Suppressor macrophage (primary cell): ENCODE measurements at regions not wholly inside any gene's neighbourhood (a gene's known extent, or its start where the extent isn't known, plus 50 kb on each side); places are given as distances from the start of the nearest gene placed in this dataset.
"Not testable (repeated sequence)": the region's sequence is repeated elsewhere in the genome, so short reads cannot be mapped to it uniquely, and the experiment has no call there.

Source experiments
- DNase-seq, 4 experiments: peaks; one replicate each; pipeline ENCODE4 v3.0.0-alpha.2; 2020 to 2022

DNA sequence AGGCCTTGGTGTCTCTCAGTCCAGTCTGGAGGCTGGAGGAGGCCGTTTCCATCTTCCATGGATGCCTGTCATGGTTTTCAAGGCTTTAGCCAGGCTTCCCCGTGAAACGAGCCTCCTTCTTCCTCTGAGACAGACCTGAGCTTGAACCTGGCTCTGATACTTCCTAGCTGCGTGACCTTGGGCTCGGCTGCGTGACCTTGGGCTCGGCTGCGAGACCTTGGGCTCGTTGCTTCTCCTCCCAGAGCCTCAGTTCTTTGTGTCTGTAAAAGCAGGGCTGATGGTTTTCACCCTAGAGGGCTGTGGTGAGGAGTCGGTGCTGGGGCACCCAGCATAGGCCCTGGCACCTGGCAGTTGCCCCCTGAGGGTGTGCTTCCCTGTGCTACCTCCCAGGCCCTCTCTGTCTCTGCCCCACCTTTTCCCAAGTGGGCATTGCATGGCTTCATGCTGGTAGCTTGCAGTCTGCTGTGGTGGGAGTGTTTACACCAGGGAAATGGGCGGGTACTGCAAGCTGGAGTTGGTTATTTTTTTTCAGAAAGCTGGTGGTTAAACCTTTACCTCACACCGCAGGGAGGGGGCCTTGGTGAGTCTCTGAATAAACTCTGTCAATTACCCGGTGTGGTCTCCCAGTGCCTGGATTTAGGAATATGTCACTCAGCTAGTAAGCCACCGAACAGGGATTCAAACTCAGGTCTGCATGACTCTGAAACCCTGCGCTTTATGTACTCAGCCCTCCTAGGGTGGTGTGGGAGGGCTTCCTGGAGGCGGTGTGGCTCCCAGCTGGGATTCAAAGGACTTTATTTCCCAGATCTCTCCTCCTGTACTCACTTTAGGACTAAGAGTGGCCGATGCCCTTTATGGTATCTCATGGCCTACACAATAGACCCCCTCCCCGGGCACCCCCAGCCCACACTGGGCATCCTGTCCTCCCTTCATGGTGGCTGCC is 129.0 kb upstream of the CIBAR2 start:
- no peak for DNase-seq

GRCh38 chr16:85242140-85242539 is 129.9 kb upstream of the CIBAR2 start:
- DNase-seq = no peak

GRCh38 chr16:85243308-85243707 is 131.0 kb upstream of the CIBAR2 start:
- no peak for DNase-seq

DNA sequence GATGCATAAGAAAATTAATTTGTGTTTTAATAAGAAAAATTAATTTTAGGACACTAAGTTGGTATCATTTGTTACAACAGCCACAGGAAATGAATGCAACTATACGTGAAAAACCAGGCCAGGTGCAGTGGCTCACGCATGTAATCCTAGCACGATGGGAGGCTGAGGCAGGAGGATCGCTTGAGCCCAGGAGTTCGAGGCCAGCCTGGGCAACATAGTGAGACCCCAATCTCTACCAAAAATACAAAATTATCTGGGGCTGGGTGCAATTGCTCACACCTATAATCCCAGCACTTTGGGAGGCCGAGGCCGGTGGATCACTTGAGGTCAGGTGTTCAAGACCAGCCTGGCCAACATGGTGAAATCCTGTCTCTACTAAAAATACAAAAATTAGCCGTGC is 132.2 kb upstream of the CIBAR2 start:
- not testable (repeated sequence) for DNase-seq

- peak; percentile 61 to 74 (median 66) for DNase-seq
Observed at GRCh38 chr16:85245307-85246172, 133.3 kb upstream of the CIBAR2 start.

GRCh38 chr16:85246473-85246872 is 134.2 kb upstream of the CIBAR2 start:
- no peak for DNase-seq

DNA sequence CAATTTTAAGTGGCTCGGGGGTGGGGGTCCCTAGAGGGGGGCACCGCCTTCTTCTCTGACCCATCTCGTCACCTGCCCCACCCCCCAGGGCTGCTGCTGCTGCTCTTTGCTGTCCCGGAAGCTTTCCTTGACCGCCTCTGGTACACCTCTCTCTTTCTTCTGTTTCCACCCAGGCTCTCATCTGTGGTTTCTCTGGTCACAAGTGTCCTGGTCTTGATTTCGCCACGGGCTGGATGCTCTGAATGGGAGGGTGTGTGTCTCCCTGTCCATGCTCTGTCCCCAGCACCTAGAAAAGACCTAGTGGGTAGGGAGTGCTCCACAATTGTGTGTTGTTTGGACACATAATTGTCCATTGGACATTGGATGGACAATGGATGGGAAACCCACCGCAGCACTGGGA is 134.7 kb upstream of the CIBAR2 start:
- DNase-seq = no peak

- DNase-seq = no peak
Observed at GRCh38 chr16:85248342-85248741, 136.1 kb upstream of the CIBAR2 start.

- no peak for DNase-seq
Observed at GRCh38 chr16:85248857-85249256, 136.6 kb upstream of the CIBAR2 start.

DNA sequence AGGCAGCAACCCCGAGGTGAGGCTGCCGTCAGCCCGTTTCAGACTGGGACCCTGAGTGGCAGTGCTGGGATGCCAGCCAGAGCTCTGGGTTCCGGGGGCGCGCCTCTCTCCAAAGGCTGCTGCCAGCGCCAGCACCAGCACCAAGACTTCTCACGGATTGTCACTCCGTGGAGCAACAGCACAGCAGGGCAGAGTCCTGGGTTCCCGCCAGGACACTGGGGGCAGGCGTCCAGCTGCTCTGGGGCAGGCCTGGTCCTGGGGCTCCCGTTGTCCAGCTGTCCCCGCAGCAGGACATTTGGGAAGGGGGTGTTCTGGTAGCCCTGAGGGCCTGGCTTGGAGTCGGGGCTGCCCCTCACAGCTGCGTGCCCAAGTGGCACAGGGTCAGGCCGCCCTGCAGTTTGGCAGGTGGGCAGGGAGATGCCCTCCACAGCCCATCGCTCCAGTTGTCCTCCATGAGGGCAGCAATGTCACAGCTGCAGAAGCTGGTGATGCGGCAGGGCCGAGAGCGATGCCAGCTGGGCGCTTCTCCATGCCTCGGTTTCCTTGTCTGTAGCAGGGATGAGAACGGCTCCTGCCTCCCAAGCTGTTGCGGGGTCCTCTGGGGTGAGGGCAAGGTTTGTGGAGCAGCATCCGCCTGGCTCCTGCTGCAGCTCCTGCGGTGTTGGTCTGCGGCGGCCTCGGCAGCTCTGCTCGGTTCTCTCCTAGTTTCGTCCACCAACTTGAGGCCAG is 137.3 kb upstream of the CIBAR2 start:
- DNase-seq = no peak

DNA sequence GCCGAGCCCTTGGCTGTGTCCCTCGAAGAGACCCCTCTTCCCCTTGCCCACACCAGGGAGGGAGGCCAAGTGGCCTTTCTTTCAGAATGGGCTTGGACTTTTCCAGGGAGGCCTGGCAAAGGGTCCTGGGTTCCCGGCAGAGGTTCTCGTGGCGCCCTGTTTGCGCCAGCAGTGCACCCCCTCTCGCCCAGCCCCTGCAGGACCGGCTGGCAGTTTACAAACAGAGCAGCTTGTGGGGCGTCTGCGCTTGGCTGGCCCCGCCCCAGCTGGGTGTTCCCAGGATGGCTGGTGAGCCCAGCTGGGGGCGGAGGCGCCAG is 137.8 kb upstream of the CIBAR2 start:
- DNase-seq = no peak

- DNase-seq = no peak
Observed at GRCh38 chr16:85250609-85251223, 138.4 kb upstream of the CIBAR2 start.

- DNase-seq = no peak
Observed at GRCh38 chr16:85251225-85251760, 139.0 kb upstream of the CIBAR2 start.

DNA sequence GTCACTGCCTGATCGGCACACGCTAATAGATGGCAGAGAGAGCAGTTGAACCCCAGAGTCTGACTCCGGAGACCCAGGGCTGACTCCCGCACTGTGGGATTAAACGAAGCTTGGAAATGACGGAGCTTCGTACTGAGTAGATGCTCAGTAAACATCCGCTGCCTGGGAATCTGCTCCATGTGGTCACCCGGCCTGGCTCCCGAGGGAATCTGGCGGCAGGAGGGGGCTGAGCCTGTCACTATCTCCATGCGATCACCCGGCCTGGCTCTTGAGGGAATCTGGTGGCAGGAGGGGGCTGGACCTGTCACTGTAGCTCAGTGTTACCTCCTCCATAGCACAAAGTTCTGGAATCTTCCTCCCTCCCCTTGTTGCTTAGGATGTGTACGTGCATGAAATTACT is 139.7 kb upstream of the CIBAR2 start:
- no peak for DNase-seq

DNA sequence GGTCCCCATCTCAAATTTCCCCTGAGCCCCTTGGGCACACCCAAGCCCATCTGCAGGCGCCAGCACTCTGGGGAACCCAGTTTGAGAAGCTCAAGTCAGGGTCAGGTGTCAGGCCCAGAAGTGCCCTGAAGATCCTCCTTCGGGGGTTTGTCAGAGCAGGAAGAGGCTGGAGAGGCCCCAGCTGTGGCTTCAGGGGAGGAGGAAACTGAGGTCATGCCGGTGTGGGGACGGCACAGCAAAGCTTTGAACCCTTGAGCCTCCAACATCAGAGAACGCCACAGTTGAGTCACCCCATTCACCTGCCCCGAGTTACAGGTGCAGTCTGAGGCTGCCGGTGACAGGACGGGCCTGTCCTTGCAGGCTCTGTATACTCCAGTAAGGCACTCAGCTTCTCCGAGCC is 140.2 kb upstream of the CIBAR2 start:
- DNase-seq = no peak

DNA sequence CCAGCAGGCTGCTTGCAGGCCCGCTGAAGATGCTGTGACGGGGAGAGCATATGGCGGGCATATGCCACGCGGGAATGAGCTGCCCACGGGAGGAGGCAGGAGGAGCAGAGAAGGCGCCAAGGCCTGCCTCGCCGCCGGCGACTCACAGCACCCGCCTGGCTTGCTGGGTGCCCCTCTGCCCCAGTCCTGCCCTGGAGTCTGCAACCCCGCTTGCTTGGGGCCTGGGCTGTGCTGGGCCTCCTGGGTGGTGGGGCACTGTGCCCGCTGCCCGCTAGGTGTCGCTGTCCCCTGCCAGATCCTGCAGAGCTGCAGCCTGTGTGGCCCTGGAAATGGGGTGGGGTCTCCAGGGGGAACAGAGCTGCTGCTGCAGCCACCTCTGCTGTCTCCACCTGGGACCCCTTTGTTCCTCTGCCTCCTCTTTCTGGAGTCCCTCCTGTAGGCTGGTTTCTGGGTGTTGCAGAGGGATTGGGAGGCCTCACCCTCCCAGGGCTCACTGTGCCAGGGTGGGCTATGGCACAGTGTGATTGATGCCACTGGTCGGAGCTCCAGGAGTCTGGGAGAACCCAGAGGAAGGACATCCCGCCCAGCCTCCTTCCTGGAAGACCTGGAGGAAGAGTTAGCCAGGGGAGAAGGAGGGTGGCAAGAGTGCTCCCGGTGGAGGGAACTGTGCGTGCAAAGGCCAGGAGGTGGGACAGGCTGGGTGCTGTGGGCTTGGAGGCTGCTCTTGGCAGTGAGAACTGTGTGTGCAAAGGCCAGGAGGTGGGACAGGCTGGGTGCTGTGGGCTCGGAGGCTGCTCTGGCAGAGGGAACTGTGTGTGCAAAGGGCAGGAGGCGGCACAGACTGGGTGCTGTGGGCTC is 141.0 kb upstream of the CIBAR2 start:
- DNase-seq = peak; percentile 56 to 84 (median 70)

GRCh38 chr16:85254051-85254450 is 141.8 kb upstream of the CIBAR2 start:
- DNase-seq = no peak

DNA sequence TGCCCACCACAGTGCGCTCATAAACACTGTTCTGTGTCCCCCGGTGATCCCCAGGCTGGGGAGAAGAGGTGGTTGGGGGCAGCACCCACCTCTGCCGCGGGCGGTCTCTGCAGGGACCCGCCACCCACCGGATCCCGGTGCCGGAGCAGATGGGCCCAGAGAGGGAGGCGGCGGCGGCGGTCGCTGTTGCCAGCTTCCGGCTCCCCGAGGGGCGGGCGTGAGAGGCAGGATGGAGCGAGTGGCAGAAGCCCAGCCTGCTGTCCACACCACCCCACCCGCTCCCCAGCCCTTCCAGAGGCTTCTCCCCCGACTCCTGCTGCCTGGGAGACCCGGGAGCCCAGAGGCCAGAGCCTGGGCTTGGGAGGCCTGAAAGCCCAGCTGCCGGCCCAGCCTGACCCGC is 142.6 kb upstream of the CIBAR2 start:
- no peak for DNase-seq

GRCh38 chr16:85255777-85256176 is 143.5 kb upstream of the CIBAR2 start:
- no peak for DNase-seq

DNA sequence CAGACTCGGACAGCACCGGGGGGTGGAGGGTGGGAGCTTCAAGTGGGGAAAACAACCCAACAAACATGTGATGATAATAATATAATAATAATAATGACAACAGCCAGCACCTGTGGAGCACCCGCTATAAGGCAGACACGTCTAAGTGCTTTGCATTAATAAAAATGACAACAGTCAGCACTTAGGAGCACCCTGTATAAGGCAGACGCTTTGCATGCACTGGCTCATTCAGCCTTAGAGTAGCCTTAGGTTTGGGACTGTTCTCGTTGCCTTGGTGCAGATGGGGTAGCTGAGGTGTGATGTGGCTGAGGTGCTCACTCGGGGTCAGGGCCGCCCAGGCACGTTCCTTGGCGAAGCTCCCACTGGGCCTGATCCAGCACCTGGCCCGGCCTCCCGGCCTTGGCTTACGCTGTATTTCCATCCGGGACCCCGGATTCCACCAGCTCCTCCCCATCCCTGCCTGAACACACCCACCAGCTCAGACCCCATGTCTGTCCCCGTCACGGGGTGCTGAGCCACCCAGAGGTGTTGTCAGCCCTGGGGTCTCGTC is 144.0 kb upstream of the CIBAR2 start:
- no peak for DNase-seq

DNA sequence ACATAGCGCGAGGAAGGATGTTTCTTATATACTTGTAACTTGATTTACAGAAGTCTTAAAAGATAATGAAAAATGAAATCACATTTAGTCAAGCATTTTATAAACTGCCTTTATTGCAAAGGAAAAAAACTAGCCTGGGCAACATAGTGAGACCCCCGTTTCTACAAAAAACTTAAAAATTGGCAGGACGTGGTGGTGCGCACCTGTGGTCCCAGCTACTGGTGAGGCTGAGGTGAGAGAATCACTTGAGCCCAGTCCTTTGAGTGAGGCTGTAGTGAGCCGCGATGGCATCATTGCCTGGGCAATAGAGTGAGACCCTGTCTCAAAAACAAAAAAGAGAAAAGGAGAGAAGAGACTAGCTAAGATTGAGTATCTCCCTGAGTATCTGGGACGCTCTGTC is 145.2 kb upstream of the CIBAR2 start:
- DNase-seq = no peak
